Astrocyte (in vitro differentiated cells and primary cell): ENCODE measurements at regions not wholly inside any gene's neighbourhood (a gene's known extent, or its start where the extent isn't known, plus 50 kb on each side); places are given as distances from the start of the nearest gene placed in this dataset.

Experiments
- DNase-seq: peaks from one replicate; pipeline ENCODE4 v3.0.0-alpha.2; 2010; ENCODE audit warnings: low read depth
- FAIRE-seq: peaks from 2 replicates; lab custom pipeline; 2011; peaks lifted over from hg19 to GRCh38; lab: Jason Lieb, UNC
- H2AFZ ChIP-seq: 2 replicates; pipeline ENCODE4 v1.6.0; 2012; ENCODE audit warnings: low read depth, low read length, inconsistent platforms
- H3K27ac ChIP-seq: 2 replicates; pipeline ENCODE4 v1.5.1; 2011; ENCODE audit warnings: low read depth, low read length, inconsistent platforms
- H3K27me3 ChIP-seq: 2 replicates; pipeline ENCODE4 v1.6.0; 2011; ENCODE audit warnings: low read length, inconsistent platforms; ENCODE audit not compliant: insufficient read depth
- H3K36me3 ChIP-seq: 2 replicates; pipeline ENCODE4 v1.5.1; 2011; ENCODE audit warnings: low read length, inconsistent platforms; ENCODE audit not compliant: insufficient read depth
- H3K4me1 ChIP-seq: 2 replicates; pipeline ENCODE4 v1.5.1; 2011; ENCODE audit warnings: low read length, inconsistent platforms; ENCODE audit not compliant: insufficient read depth
- H3K4me2 ChIP-seq: 2 replicates; pipeline ENCODE4 v1.6.0; 2012; ENCODE audit warnings: low read length, inconsistent platforms
- H3K4me3 ChIP-seq: 2 replicates; pipeline ENCODE4 v1.5.1; 2011; ENCODE audit warnings: low read depth, mild to moderate bottlenecking, low read length, inconsistent platforms; ENCODE audit not compliant: insufficient read depth
- H3K79me2 ChIP-seq: 2 replicates; pipeline ENCODE4 v1.6.0; 2012; ENCODE audit warnings: mild to moderate bottlenecking, low read length, inconsistent platforms; ENCODE audit not compliant: insufficient read depth
- H3K9ac ChIP-seq: 2 replicates; pipeline ENCODE4 v1.6.0; 2012; ENCODE audit warnings: mild to moderate bottlenecking, low read length, inconsistent platforms
- H3K9me3 ChIP-seq: 2 replicates; pipeline ENCODE4 v1.5.1; 2012; ENCODE audit warnings: low read depth, mild to moderate bottlenecking, low read length, inconsistent platforms; ENCODE audit not compliant: insufficient read depth
- H4K20me1 ChIP-seq: 2 replicates; pipeline ENCODE4 v1.6.0; 2012; ENCODE audit warnings: low read length, inconsistent platforms; ENCODE audit not compliant: insufficient read depth
- H3K27ac Mint-ChIP-seq: one replicate; pipeline ENCODE4 v1.8.0; 2021; ENCODE audit warnings: mild to moderate bottlenecking, mixed read lengths; ENCODE audit not compliant: unreplicated experiment
- H3K27me3 Mint-ChIP-seq: one replicate; pipeline ENCODE4 v1.8.0; 2021; ENCODE audit warnings: low read depth, mixed read lengths; ENCODE audit not compliant: unreplicated experiment
- H3K36me3 Mint-ChIP-seq: one replicate; pipeline ENCODE4 v1.8.0; 2021; ENCODE audit warnings: low read depth, mixed read lengths; ENCODE audit not compliant: unreplicated experiment
- H3K4me1 Mint-ChIP-seq: one replicate; pipeline ENCODE4 v1.8.0; 2021; ENCODE audit warnings: low read depth, mixed read lengths; ENCODE audit not compliant: unreplicated experiment
- H3K4me3 Mint-ChIP-seq: one replicate; pipeline ENCODE4 v1.8.0; 2021; ENCODE audit warnings: mild to moderate bottlenecking, moderate library complexity, mixed read lengths; ENCODE audit not compliant: unreplicated experiment
- H3K9me3 Mint-ChIP-seq: one replicate; pipeline ENCODE4 v1.8.0; 2021; ENCODE audit warnings: mild to moderate bottlenecking, mixed read lengths; ENCODE audit not compliant: unreplicated experiment
- EZH2 ChIP-seq: IDR thresholded peaks from 2 replicates; pipeline ENCODE4 v1.6.1; 2012; ENCODE audit warnings: mild to moderate bottlenecking, low read length, inconsistent platforms; ENCODE audit not compliant: insufficient read depth
- TF ChIP-seq, protein P1 (sequence below): IDR thresholded peaks from 2 replicates; pipeline ENCODE4 v1.5.1; 2011; ENCODE audit warnings: low read depth, mild to moderate bottlenecking, inconsistent platforms, low read length, moderate library complexity; ENCODE audit not compliant: insufficient read depth

DNA sequence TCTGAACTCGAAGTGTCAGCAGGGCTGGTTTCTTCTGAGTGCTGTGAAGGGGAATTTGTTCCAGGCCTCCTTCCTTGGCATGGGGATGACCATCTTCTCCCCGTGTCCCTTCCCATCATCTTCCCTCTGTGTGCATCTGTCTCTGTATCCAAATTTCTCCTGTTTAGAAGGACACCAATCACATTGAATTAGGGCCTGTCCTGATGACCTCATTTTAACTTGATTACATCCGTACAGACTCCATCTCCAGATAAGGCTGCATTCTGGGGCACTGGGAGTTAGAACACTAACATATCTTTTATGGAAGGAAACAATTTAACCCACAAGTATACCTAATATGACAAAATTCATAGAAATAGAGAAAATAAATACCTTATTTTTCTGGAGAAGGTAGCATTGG lies 76.8 kb upstream of the ANKRD1 start:
- DNase-seq, result no peak
- Mint-ChIP-seq H3K27me3 (no peaks in the 10 kb centered on the region), H3K9me3 (no peaks in the 10 kb centered on the region), H3K27ac (no peak overlapping the region), H3K36me3 (peaks cover 2% of the 10 kb centered on the region), H3K4me3 (no peak overlapping the region), H3K4me1 (no peaks in the 10 kb centered on the region)
- FAIRE-seq, result no peak
- H3K4me2 ChIP-seq, result no peak overlapping the region
- no peaks in the 10 kb centered on the region for H3K36me3 ChIP-seq
- no peaks in the 10 kb centered on the region for H4K20me1 ChIP-seq
- no peak overlapping the region for H3K4me3 ChIP-seq
- H2AFZ ChIP-seq, result no peak overlapping the region
- peaks cover 2% of the 10 kb centered on the region for H3K9me3 ChIP-seq
- H3K9ac ChIP-seq, result no peak overlapping the region
- H3K79me2 ChIP-seq, result no peaks in the 10 kb centered on the region
- H3K4me1 ChIP-seq, result no peaks in the 10 kb centered on the region
- no peak overlapping the region for H3K27ac ChIP-seq
- TF ChIP-seq, protein P1, sequence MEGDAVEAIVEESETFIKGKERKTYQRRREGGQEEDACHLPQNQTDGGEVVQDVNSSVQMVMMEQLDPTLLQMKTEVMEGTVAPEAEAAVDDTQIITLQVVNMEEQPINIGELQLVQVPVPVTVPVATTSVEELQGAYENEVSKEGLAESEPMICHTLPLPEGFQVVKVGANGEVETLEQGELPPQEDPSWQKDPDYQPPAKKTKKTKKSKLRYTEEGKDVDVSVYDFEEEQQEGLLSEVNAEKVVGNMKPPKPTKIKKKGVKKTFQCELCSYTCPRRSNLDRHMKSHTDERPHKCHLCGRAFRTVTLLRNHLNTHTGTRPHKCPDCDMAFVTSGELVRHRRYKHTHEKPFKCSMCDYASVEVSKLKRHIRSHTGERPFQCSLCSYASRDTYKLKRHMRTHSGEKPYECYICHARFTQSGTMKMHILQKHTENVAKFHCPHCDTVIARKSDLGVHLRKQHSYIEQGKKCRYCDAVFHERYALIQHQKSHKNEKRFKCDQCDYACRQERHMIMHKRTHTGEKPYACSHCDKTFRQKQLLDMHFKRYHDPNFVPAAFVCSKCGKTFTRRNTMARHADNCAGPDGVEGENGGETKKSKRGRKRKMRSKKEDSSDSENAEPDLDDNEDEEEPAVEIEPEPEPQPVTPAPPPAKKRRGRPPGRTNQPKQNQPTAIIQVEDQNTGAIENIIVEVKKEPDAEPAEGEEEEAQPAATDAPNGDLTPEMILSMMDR, result no peak
- no peak for TF ChIP-seq EZH2
- H3K27me3 ChIP-seq, result no peaks in the 10 kb centered on the region

DNA sequence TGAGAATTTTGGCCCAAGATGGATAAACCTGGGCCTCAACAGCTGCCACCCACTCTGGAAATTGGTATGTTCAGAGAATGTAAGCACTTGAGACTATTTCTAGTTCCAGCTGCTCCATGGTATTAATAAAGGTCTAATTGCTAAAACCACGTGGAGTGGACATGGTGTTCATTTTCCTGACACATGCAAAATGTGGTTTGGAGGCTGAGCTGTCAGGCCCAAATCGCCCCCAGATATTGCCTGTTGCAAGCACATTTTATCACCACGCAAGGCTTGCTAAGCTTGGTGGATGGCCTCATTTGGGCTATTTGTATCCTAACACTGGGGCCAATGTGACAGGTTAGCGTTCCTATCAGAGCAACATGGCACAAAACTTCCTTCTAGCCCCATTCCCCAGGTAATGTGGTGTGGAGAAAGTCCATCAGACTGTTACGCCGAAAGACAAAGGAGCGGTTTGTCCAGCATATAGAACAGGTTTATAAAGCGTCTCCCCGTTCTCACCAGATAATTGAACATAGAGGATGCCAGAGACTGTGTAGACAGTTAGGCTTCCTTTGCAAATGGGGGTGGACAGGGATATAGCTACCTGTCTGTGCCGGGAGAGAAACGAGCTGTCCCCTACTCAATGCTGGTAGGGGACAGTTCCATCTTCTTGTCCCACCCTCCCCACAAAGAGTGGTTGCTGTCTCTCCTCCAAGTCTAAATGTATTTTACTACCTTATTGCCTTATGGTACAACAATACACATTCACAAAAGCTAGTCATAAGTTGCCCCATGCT lies 78.0 kb upstream of the ANKRD1 start:
- no peaks in the 10 kb centered on the region for H4K20me1 ChIP-seq
- no peak for DNase-seq
- no peaks in the 10 kb centered on the region for H3K79me2 ChIP-seq
- no peak overlapping the region for H2AFZ ChIP-seq
- TF ChIP-seq EZH2, result no peak
- TF ChIP-seq, protein P1, result no peak
- H3K4me1 ChIP-seq, result no peaks in the 10 kb centered on the region
- H3K4me3 Mint-ChIP-seq, result no peak overlapping the region
- H3K9me3 ChIP-seq, result peaks cover 2% of the 10 kb centered on the region
- no peak overlapping the region for H3K4me3 ChIP-seq
- H3K27me3 ChIP-seq, result no peaks in the 10 kb centered on the region
- H3K4me1 Mint-ChIP-seq, result peaks cover 2% of the 10 kb centered on the region
- peaks cover 2% of the 10 kb centered on the region for H3K9me3 Mint-ChIP-seq
- no peak overlapping the region for H3K27ac Mint-ChIP-seq
- H3K4me2 ChIP-seq, result no peak overlapping the region
- peaks cover 2% of the 10 kb centered on the region for H3K36me3 Mint-ChIP-seq
- H3K9ac ChIP-seq, result no peak overlapping the region
- H3K27me3 Mint-ChIP-seq, result no peaks in the 10 kb centered on the region
- FAIRE-seq, result no peak
- no peaks in the 10 kb centered on the region for H3K36me3 ChIP-seq
- no peak overlapping the region for H3K27ac ChIP-seq

DNA sequence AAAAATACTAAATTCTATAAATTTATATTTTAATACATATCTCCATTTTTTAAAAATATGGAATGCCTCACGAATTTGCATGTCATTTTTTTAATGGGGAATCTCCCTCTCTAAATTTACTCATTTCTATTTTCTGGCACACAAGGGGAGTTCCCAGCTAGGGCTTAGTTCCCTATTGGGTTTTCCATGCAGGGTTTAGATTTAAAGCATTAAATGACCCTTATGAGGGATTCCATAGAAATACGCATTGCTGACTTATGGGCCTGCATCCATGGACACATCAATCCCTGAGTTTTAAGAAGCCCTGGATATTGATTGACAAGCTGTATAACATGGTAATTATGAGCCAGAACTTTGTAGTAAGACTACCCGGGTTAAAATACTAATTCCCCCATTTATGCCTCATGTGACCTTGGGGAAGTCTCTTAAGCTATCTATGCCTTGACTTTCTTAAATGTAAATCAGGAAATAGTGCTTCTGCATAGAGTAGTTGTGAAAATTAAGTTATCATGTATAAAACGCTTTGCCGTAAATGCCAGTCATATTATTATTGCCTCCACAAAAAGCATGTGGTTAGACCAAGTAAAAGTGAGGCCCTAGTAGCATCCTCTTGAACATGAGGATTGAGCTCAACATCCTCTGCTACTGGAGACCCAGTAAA lies 78.8 kb upstream of the ANKRD1 start:
- Mint-ChIP-seq H3K27me3 (no peaks in the 10 kb centered on the region), H3K36me3 (peaks cover 2% of the 10 kb centered on the region), H3K9me3 (peaks cover 2% of the 10 kb centered on the region), H3K27ac (no peak overlapping the region), H3K4me1 (peaks cover 2% of the 10 kb centered on the region), H3K4me3 (no peak overlapping the region)
- no peak for FAIRE-seq
- Histone ChIP-seq H3K4me2 (no peak overlapping the region), H3K9ac (no peak overlapping the region), H3K27me3 (no peaks in the 10 kb centered on the region), H3K36me3 (no peaks in the 10 kb centered on the region), H3K4me1 (no peaks in the 10 kb centered on the region), H4K20me1 (no peaks in the 10 kb centered on the region), H3K27ac (no peak overlapping the region), H2AFZ (no peak overlapping the region), H3K79me2 (no peaks in the 10 kb centered on the region), H3K9me3 (peaks cover 2% of the 10 kb centered on the region), H3K4me3 (no peak overlapping the region)
- TF ChIP-seq EZH2, result no peak
- TF ChIP-seq, protein P1, result no peak
- DNase-seq, result no peak
